K562 (cell line): ENCODE measurements at regions not wholly inside any gene's neighbourhood (a gene's known extent, or its start where the extent isn't known, plus 50 kb on each side); places are given as distances from the start of the nearest gene placed in this dataset.

Experiments
- KAT2B ChIP-seq: IDR thresholded peaks from one replicate; pipeline ENCODE4 v1.6.1; 2012; ENCODE audit warnings: low read depth, mild to moderate bottlenecking, control low read depth, inconsistent platforms, low read length, moderate library complexity
- POLR2A ChIP-seq: fragments of 450-650 bp; conservative IDR thresholded peaks from 2 replicates; pipeline ENCODE4 v1.6.1; 2016
- ZNF24 ChIP-seq: fragments of 450-650 bp; IDR thresholded peaks from 2 replicates; pipeline ENCODE4 v1.6.1; 2016
- TF ChIP-seq, protein P1 (sequence below): sonication (generic); formaldehyde crosslinking; IDR thresholded peaks from 2 replicates; pipeline ENCODE4 v1.8.0; 2023; ENCODE audit warnings: mild to moderate bottlenecking, missing genetic modification reagents
- TF ChIP-seq, protein P2 (sequence below), 3 experiments: IDR thresholded peaks in 2 of 3; conservative IDR thresholded peaks in 1 of 3; 2 replicates each; pipeline ENCODE4 v1.5.1; 2011 to 2012; ENCODE audit warnings: low read length in 3 of 3, mild to moderate bottlenecking in 3 of 3, control low read depth in 2 of 3, improper control_type of control experiment in 1 of 3, inconsistent platforms in 1 of 3, low read depth in 1 of 3, mixed read lengths in 1 of 3, moderate library complexity in 1 of 3; ENCODE audit not compliant: insufficient read depth in 2 of 3

DNA sequence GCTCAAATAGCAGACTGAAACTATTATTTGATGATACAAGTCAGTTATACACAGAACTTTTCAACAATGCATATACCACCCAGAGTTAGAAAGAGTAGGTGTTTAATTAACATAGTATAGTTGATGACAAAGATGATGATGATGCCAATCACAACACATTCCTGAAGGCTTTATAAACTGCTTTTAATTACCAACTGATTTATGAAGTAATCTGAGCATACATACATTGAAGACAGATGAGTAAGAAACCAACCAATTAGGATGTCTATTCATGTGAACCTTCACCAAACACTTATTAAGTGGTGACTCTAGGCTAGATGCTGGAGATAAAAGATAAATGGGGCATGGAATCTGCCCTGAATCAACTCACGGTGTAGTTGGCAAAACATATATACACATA lies 600.9 kb upstream of the FLRT2 start:
- no peak for TF ChIP-seq KAT2B
- no peak for TF ChIP-seq POLR2A
- TF ChIP-seq ZNF24 = no peak
- TF ChIP-seq, protein P1, sequence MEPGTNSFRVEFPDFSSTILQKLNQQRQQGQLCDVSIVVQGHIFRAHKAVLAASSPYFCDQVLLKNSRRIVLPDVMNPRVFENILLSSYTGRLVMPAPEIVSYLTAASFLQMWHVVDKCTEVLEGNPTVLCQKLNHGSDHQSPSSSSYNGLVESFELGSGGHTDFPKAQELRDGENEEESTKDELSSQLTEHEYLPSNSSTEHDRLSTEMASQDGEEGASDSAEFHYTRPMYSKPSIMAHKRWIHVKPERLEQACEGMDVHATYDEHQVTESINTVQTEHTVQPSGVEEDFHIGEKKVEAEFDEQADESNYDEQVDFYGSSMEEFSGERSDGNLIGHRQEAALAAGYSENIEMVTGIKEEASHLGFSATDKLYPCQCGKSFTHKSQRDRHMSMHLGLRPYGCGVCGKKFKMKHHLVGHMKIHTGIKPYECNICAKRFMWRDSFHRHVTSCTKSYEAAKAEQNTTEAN = no peak
- TF ChIP-seq, protein P2, sequence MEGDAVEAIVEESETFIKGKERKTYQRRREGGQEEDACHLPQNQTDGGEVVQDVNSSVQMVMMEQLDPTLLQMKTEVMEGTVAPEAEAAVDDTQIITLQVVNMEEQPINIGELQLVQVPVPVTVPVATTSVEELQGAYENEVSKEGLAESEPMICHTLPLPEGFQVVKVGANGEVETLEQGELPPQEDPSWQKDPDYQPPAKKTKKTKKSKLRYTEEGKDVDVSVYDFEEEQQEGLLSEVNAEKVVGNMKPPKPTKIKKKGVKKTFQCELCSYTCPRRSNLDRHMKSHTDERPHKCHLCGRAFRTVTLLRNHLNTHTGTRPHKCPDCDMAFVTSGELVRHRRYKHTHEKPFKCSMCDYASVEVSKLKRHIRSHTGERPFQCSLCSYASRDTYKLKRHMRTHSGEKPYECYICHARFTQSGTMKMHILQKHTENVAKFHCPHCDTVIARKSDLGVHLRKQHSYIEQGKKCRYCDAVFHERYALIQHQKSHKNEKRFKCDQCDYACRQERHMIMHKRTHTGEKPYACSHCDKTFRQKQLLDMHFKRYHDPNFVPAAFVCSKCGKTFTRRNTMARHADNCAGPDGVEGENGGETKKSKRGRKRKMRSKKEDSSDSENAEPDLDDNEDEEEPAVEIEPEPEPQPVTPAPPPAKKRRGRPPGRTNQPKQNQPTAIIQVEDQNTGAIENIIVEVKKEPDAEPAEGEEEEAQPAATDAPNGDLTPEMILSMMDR (IDR thresholded peaks at IDR 0.05 in 2 of 3, conservative IDR thresholded peaks at IDR 0.05 in 1 of 3; ENCODE audit: insufficient read depth in 2 of 3, low read depth in 1 of 3, low read length in 3 of 3) = no peak
